ENCODE measurements at regions not wholly inside any gene's neighbourhood (a gene's known extent, or its start where the extent isn't known, plus 50 kb on each side); places are given as distances from the start of the nearest gene placed in this dataset.

GRCh38 chr7:67466109-67466508 is 469.5 kb downstream of the TYW1 start:
- Histone ChIP-seq H3K9ac (ENCODE audit: insufficient read length) (no peak overlapping the region), H3K4me3 (no peak overlapping the region), H3K27ac (no peak overlapping the region), H3K36me3 (ENCODE audit: insufficient read depth, low read length) (no peaks in the 10 kb centered on the region), H3K9me3 (ENCODE audit: low read depth, low read length) (no peaks in the 10 kb centered on the region)
- no peak for TF ChIP-seq EZH2 (IDR thresholded peaks at IDR 0.05)
- no peak for TF ChIP-seq POLR2AphosphoS5 (IDR thresholded peaks at IDR 0.05; ENCODE audit: borderline replicate concordance, low read depth, low read length)
- no peak for TF ChIP-seq FOXP2 (optimal IDR thresholded peaks at IDR 0.05; ENCODE audit: control extremely low read depth, extremely low read length, insufficient read depth)
- DNase-seq (ENCODE audit: low read depth, low spot score) = no peak

- no peak overlapping the region for H3K9ac ChIP-seq (ENCODE audit: insufficient read length)
- no peak for DNase-seq (ENCODE audit: low read depth, low spot score)
- H3K27ac ChIP-seq = no peak overlapping the region
Observed at GRCh38 chr7:67470256-67470751, 473.7 kb downstream of the TYW1 start.

GRCh38 chr7:67475293-67475692 is 478.7 kb downstream of the TYW1 start:
- no peak for TF ChIP-seq EZH2 (IDR thresholded peaks at IDR 0.05)
- no peak for TF ChIP-seq POLR2AphosphoS5 (IDR thresholded peaks at IDR 0.05; ENCODE audit: borderline replicate concordance, low read depth, low read length)
- no peak for TF ChIP-seq FOXP2 (optimal IDR thresholded peaks at IDR 0.05; ENCODE audit: control extremely low read depth, extremely low read length, insufficient read depth)
- no peak overlapping the region for H3K4me3 ChIP-seq
- no peaks in the 10 kb centered on the region for H3K36me3 ChIP-seq (ENCODE audit: insufficient read depth, low read length)
- no peak overlapping the region for H3K9ac ChIP-seq (ENCODE audit: insufficient read length)
- DNase-seq (ENCODE audit: low read depth, low spot score) = no peak
- H3K27ac ChIP-seq = no peak overlapping the region
- H3K9me3 ChIP-seq (ENCODE audit: low read depth, low read length) = no peaks in the 10 kb centered on the region

More at GRCh38 chr7:67470256-67470751, 473.7 kb downstream of the TYW1 start:
- TF ChIP-seq POLR2AphosphoS5 (IDR thresholded peaks at IDR 0.05; ENCODE audit: borderline replicate concordance, low read depth, low read length) (no peak), FOXP2 (optimal IDR thresholded peaks at IDR 0.05; ENCODE audit: control extremely low read depth, extremely low read length, insufficient read depth) (no peak), EZH2 (IDR thresholded peaks at IDR 0.05) (no peak)
- H3K4me3 ChIP-seq = no peak overlapping the region
- H3K36me3 ChIP-seq (ENCODE audit: insufficient read depth, low read length) = no peaks in the 10 kb centered on the region
- H3K9me3 ChIP-seq (ENCODE audit: low read depth, low read length) = no peaks in the 10 kb centered on the region

- Histone ChIP-seq H3K9ac (ENCODE audit: insufficient read length) (no peak overlapping the region), H3K36me3 (ENCODE audit: insufficient read depth, low read length) (no peaks in the 10 kb centered on the region), H3K27ac (no peak overlapping the region), H3K9me3 (ENCODE audit: low read depth, low read length) (no peaks in the 10 kb centered on the region), H3K4me3 (no peak overlapping the region)
- no peak for DNase-seq (ENCODE audit: low read depth, low spot score)
- no peak for TF ChIP-seq FOXP2 (optimal IDR thresholded peaks at IDR 0.05; ENCODE audit: control extremely low read depth, extremely low read length, insufficient read depth)
- no peak for TF ChIP-seq POLR2AphosphoS5 (IDR thresholded peaks at IDR 0.05; ENCODE audit: borderline replicate concordance, low read depth, low read length)
- no peak for TF ChIP-seq EZH2 (IDR thresholded peaks at IDR 0.05)
Observed at GRCh38 chr7:67478066-67478465, 481.4 kb downstream of the TYW1 start.

DNA sequence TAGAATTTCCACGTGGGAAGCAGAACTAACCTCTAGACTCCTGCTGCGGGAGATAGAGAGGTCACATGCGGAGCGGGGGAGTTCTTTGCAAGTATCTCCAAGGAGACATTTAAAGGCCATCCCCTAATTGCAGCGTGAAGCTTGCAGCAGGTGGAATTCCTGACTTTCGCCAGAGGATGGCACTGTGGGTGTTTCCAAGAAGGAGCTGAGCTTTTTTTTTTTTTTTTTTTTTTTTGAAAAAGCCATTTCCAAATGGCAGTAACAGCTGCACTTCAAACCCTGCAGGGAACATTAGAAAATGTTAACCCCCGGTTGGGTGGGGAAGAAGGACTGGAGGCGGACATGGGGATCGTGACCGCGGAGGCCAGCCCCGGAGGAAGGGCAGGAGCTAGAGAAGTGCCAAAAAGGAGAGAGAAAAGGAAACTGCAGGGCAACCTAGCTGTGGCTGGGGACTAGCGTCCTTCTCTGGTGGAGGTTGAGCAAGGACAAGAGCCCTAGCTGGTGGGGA is 487.7 kb downstream of the TYW1 start:
- TF ChIP-seq POLR2AphosphoS5 (IDR thresholded peaks at IDR 0.05; ENCODE audit: borderline replicate concordance, low read depth, low read length) (no peak), EZH2 (IDR thresholded peaks at IDR 0.05) (no peak), FOXP2 (optimal IDR thresholded peaks at IDR 0.05; ENCODE audit: control extremely low read depth, extremely low read length, insufficient read depth) (no peak)
- no peak overlapping the region for H3K27ac ChIP-seq
- H3K9me3 ChIP-seq (ENCODE audit: low read depth, low read length) = no peaks in the 10 kb centered on the region
- peak overlapping the region; percentile 14; the same call in 1 of the 2 replicates for H3K4me3 ChIP-seq
- peak; percentile 59 for DNase-seq (ENCODE audit: low read depth, low spot score)
- H3K36me3 ChIP-seq (ENCODE audit: insufficient read depth, low read length) = no peaks in the 10 kb centered on the region
- H3K9ac ChIP-seq (ENCODE audit: insufficient read length) = no peak overlapping the region

DNA sequence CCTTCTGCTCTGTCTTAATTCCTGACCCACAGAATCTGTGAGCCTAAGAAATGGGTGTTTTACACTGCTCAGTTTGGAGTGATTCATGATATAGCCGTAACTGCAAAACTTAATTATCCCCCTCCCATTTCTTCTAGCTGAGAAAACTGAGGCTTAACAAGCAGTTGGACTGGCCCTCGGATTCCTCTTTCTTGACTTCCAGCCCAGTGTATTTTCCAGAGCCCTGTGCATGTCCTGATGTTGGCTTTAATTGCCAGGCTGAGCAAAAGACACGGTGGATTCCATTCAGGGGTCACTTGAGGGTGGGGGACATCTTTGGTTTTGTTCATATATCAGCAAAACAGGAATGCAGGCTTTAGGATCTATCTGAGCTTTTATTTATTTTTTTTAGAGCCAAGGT is 489.8 kb downstream of the TYW1 start:
- Histone ChIP-seq H3K4me3 (no peak overlapping the region), H3K27ac (no peak overlapping the region), H3K9ac (ENCODE audit: insufficient read length) (no peak overlapping the region), H3K36me3 (ENCODE audit: insufficient read depth, low read length) (no peaks in the 10 kb centered on the region), H3K9me3 (ENCODE audit: low read depth, low read length) (no peaks in the 10 kb centered on the region)
- DNase-seq (ENCODE audit: low read depth, low spot score) = no peak
- no peak for TF ChIP-seq EZH2 (IDR thresholded peaks at IDR 0.05)
- no peak for TF ChIP-seq FOXP2 (optimal IDR thresholded peaks at IDR 0.05; ENCODE audit: control extremely low read depth, extremely low read length, insufficient read depth)
- no peak for TF ChIP-seq POLR2AphosphoS5 (IDR thresholded peaks at IDR 0.05; ENCODE audit: borderline replicate concordance, low read depth, low read length)

- no peaks in the 10 kb centered on the region for H3K36me3 ChIP-seq (ENCODE audit: insufficient read depth, low read length)
- DNase-seq (ENCODE audit: low read depth, low spot score) = no peak
- no peak overlapping the region for H3K4me3 ChIP-seq
- TF ChIP-seq FOXP2 (optimal IDR thresholded peaks at IDR 0.05; ENCODE audit: control extremely low read depth, extremely low read length, insufficient read depth) (no peak), POLR2AphosphoS5 (IDR thresholded peaks at IDR 0.05; ENCODE audit: borderline replicate concordance, low read depth, low read length) (no peak), EZH2 (IDR thresholded peaks at IDR 0.05) (no peak)
- H3K27ac ChIP-seq = no peak overlapping the region
- no peak overlapping the region for H3K9ac ChIP-seq (ENCODE audit: insufficient read length)
- H3K9me3 ChIP-seq (ENCODE audit: low read depth, low read length) = no peaks in the 10 kb centered on the region
Observed at GRCh38 chr7:67487316-67487715, 490.7 kb downstream of the TYW1 start.

- TF ChIP-seq POLR2AphosphoS5 (IDR thresholded peaks at IDR 0.05; ENCODE audit: borderline replicate concordance, low read depth, low read length) (no peak), EZH2 (IDR thresholded peaks at IDR 0.05) (no peak), FOXP2 (optimal IDR thresholded peaks at IDR 0.05; ENCODE audit: control extremely low read depth, extremely low read length, insufficient read depth) (no peak)
- Histone ChIP-seq H3K9me3 (ENCODE audit: low read depth, low read length) (no peaks in the 10 kb centered on the region), H3K4me3 (no peak overlapping the region), H3K27ac (no peak overlapping the region), H3K36me3 (ENCODE audit: insufficient read depth, low read length) (no peaks in the 10 kb centered on the region), H3K9ac (ENCODE audit: insufficient read length) (no peak overlapping the region)
- no peak for DNase-seq (ENCODE audit: low read depth, low spot score)
Observed at GRCh38 chr7:67489881-67490280, 493.2 kb downstream of the TYW1 start.

- H3K27ac ChIP-seq = no peak overlapping the region
- H3K4me3 ChIP-seq = no peak overlapping the region
- no peak overlapping the region for H3K9ac ChIP-seq (ENCODE audit: insufficient read length)
- DNase-seq (ENCODE audit: low read depth, low spot score) = no peak
- H3K9me3 ChIP-seq (ENCODE audit: low read depth, low read length) = no peaks in the 10 kb centered on the region
- H3K36me3 ChIP-seq (ENCODE audit: insufficient read depth, low read length) = no peaks in the 10 kb centered on the region
- no peak for TF ChIP-seq EZH2 (IDR thresholded peaks at IDR 0.05)
- no peak for TF ChIP-seq POLR2AphosphoS5 (IDR thresholded peaks at IDR 0.05; ENCODE audit: borderline replicate concordance, low read depth, low read length)
- TF ChIP-seq FOXP2 (optimal IDR thresholded peaks at IDR 0.05; ENCODE audit: control extremely low read depth, extremely low read length, insufficient read depth) = no peak
Observed at GRCh38 chr7:67493366-67493765, 496.7 kb downstream of the TYW1 start.
